Uterus (tissue), 3 donors: ENCODE measurements at regions not wholly inside any gene's neighbourhood (a gene's known extent, or its start where the extent isn't known, plus 50 kb on each side); places are given as distances from the start of the nearest gene placed in this dataset.

Experiments
- DNase-seq, 2 donors: peaks; one replicate each; pipeline ENCODE4 v3.0.0-alpha.2; 2019 to 2020
- H3K27ac ChIP-seq, 2 donors: fragments of 200-600 bp; sonication (generic); 1 replicate in 1 of 2; 2 replicates in 1 of 2; pipeline ENCODE4 v1.5.1; 2016 to 2018
- H3K27me3 ChIP-seq, 2 donors: fragments of 200-600 bp; sonication (generic); one replicate each; pipeline ENCODE4 v1.5.1; 2018 to 2019; ENCODE audit warnings: control low read depth in 1 of 2
- H3K36me3 ChIP-seq, 2 donors: fragments of 200-600 bp; sonication (generic); one replicate each; pipeline ENCODE4 v1.5.1; 2019; ENCODE audit warnings: control low read depth in 1 of 2
- H3K4me1 ChIP-seq, 2 donors: fragments of 200-600 bp; sonication (generic); one replicate each; pipeline ENCODE4 v1.5.1; 2018 to 2019; ENCODE audit warnings: control low read depth in 1 of 2
- H3K4me3 ChIP-seq, 2 donors: fragments of 200-600 bp; sonication (generic); 1 replicate in 1 of 2; 2 replicates in 1 of 2; pipeline ENCODE4 v1.5.1; 2018 to 2019; ENCODE audit warnings: mild to moderate bottlenecking in 1 of 2
- H3K9me3 ChIP-seq, 2 donors: fragments of 200-600 bp; sonication (generic); one replicate each; pipeline ENCODE4 v1.5.1; 2019; ENCODE audit warnings: control low read depth in 1 of 2
- POLR2A ChIP-seq, 2 donors: fragments of 450-650 bp; IDR thresholded peaks; one replicate each; pipeline ENCODE4 v1.6.1; 2016; ENCODE audit warnings: antibody characterized with exemption in 2 of 2, mild to moderate bottlenecking in 1 of 2, moderate library complexity in 1 of 2
- intact Hi-C: fragments of 100-400 bp; cut with DNase I; formaldehyde crosslinking; loops from one replicate; pipeline ENCODE4 v1.15.1; 2023; ENCODE audit warnings: low total_unique reads
- TF ChIP-seq, protein P1 (sequence below), 4 experiments: fragments of 200-600 bp in 2 of 4; fragments of 450-650 bp in 2 of 4; sonication (generic) in 2 of 4; IDR thresholded peaks; one replicate each; pipeline ENCODE4 v1.5.1; 2016 to 2019; ENCODE audit warnings: antibody characterized with exemption in 4 of 4, mild to moderate bottlenecking in 2 of 4, moderate library complexity in 1 of 4
- donor health status: DM: yes; HTN: yes; CAD: no.

DNA sequence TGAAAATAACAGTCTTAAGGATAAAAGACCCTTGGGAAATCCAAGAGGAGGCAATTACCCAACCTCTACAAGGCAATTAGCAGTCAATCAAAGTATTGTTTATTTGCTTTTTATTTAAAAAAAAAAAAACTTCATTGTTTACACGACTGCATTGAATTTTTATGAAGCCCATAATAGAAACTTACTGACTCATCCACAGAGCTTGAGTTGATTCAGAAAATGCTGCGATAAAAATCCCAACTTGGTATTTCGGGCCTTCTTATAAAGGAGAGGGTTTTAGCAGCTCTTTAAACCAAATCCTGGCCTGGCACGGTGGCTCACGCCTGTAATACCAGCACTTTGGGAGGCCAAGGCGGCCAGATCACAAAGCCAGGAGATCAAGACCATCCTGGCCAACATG is 69.2 kb upstream of the PALS2 start:
- no peaks in the 10 kb centered on the region for H3K27me3 ChIP-seq
- DNase-seq, result no peak
- no peaks in the 10 kb centered on the region for H3K4me1 ChIP-seq
- no peaks in the 10 kb centered on the region for H3K36me3 ChIP-seq
- H3K9me3 ChIP-seq, result no peaks in the 10 kb centered on the region
- intact Hi-C loops, result no loop called here
- no peak overlapping the region for H3K4me3 ChIP-seq
- no peak for TF ChIP-seq POLR2A (IDR thresholded peaks at IDR 0.05)
- TF ChIP-seq, protein P1, sequence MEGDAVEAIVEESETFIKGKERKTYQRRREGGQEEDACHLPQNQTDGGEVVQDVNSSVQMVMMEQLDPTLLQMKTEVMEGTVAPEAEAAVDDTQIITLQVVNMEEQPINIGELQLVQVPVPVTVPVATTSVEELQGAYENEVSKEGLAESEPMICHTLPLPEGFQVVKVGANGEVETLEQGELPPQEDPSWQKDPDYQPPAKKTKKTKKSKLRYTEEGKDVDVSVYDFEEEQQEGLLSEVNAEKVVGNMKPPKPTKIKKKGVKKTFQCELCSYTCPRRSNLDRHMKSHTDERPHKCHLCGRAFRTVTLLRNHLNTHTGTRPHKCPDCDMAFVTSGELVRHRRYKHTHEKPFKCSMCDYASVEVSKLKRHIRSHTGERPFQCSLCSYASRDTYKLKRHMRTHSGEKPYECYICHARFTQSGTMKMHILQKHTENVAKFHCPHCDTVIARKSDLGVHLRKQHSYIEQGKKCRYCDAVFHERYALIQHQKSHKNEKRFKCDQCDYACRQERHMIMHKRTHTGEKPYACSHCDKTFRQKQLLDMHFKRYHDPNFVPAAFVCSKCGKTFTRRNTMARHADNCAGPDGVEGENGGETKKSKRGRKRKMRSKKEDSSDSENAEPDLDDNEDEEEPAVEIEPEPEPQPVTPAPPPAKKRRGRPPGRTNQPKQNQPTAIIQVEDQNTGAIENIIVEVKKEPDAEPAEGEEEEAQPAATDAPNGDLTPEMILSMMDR (IDR thresholded peaks at IDR 0.05), result no peak
- no peak overlapping the region for H3K27ac ChIP-seq

DNA sequence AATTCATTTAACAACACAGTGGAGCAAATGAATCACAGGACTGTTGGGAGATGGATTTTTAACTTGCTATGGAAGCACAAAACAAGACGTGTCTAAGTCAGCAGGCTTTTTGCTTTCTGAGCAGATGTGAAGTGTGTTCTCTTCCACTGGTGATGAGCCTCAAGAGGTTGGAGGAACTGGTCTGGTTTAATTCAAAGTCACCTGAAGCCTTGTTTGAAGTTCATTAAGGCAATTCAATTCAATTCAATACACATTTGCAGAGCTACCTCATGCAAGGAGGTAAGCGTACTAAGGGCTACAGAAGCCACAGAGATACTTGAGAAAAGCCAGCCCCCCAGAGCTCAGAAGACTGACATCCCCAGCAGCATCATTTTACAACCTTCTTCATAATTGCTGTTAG is 68.4 kb upstream of the PALS2 start:
- Histone ChIP-seq H3K4me3 (no peak overlapping the region), H3K4me1 (no peaks in the 10 kb centered on the region), H3K27me3 (no peaks in the 10 kb centered on the region), H3K27ac (no peak overlapping the region), H3K36me3 (no peaks in the 10 kb centered on the region), H3K9me3 (no peaks in the 10 kb centered on the region)
- TF ChIP-seq, protein P1 (IDR thresholded peaks at IDR 0.05), result no peak
- no peak for TF ChIP-seq POLR2A (IDR thresholded peaks at IDR 0.05)
- no peak for DNase-seq
- intact Hi-C loops, result no loop called here

DNA sequence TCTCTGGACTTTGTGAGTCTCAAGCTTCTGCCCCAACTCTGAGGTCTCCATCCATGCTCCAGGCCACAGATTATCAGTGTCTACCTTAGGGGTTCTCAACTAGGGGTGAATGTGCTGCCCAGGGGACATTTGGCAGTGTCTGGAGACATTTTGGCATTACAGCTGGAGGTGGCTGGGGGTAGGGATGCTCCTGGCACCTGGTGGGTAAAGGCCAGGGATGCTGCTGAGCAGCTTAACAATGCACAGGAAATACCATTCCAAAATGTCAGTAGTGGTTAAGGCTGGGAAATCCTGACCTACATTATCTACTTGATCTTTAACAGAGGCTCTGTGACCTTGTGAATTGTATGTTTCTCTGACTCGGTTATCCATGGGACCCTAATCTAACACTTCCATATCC is 67.3 kb upstream of the PALS2 start:
- no peak for TF ChIP-seq POLR2A (IDR thresholded peaks at IDR 0.05)
- TF ChIP-seq, protein P1 (IDR thresholded peaks at IDR 0.05), result no peak
- no peaks in the 10 kb centered on the region for H3K4me1 ChIP-seq
- no peaks in the 10 kb centered on the region for H3K27me3 ChIP-seq
- no peak overlapping the region for H3K27ac ChIP-seq
- intact Hi-C loops, result no loop called here
- no peaks in the 10 kb centered on the region for H3K9me3 ChIP-seq
- DNase-seq, result no peak
- no peak overlapping the region for H3K4me3 ChIP-seq
- no peaks in the 10 kb centered on the region for H3K36me3 ChIP-seq

DNA sequence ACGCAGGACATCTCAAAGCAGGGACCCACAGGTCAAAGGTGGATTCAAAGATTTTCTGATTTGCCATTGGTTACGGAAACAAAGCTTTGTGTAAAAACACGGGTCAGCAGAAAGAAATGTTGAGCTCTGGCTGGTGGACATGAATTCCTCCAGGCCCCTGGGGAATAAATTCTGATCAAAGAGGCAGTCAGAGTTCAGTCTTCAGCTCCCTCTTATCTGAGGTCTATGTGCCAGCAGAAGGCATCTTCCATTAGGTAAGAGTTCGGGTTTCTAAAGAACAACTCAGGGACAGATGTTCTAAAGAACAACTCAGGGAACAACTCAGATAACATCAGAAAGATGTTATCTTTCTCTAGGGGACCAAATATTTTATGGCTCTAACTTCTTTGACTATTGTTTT is 64.9 kb upstream of the PALS2 start:
- DNase-seq, result no peak
- intact Hi-C loops, result no loop called here
- Histone ChIP-seq H3K9me3 (no peaks in the 10 kb centered on the region), H3K27ac (no peak overlapping the region), H3K4me1 (no peaks in the 10 kb centered on the region), H3K36me3 (no peaks in the 10 kb centered on the region), H3K4me3 (no peak overlapping the region), H3K27me3 (no peaks in the 10 kb centered on the region)
- no peak for TF ChIP-seq POLR2A (IDR thresholded peaks at IDR 0.05)
- TF ChIP-seq, protein P1 (IDR thresholded peaks at IDR 0.05), result no peak

DNA sequence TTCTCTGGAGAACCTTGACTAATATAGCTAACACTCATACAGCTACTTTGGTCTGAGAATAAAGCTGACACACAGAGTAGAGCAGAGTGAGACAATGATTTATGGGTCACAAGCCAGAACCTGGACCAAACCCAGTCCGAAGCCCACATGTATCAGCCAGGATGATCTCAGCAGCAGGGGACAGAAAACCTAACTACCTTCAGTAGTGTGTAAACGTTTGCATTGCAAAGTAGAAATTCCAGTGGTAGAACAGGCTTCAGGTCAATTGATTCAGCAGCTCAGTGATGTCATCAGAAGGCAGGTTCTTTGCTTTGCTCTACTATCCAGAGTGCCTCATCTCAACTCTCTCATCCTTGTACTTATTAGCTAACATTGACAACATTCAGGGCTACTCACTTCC is 62.5 kb upstream of the PALS2 start:
- Histone ChIP-seq H3K27me3 (no peaks in the 10 kb centered on the region), H3K4me1 (no peaks in the 10 kb centered on the region), H3K27ac (no peak overlapping the region), H3K36me3 (no peaks in the 10 kb centered on the region), H3K4me3 (no peak overlapping the region), H3K9me3 (no peaks in the 10 kb centered on the region)
- DNase-seq, result no peak
- TF ChIP-seq, protein P1 (IDR thresholded peaks at IDR 0.05), result no peak
- no peak for TF ChIP-seq POLR2A (IDR thresholded peaks at IDR 0.05)
- intact Hi-C loops, result no loop called here
